ENCODE measurements at regions not wholly inside any gene's neighbourhood (a gene's known extent, or its start where the extent isn't known, plus 50 kb on each side); places are given as distances from the start of the nearest gene placed in this dataset.

- no peak for DNase-seq
Measured at GRCh38 chr22:27558658-27559371, 242.7 kb downstream of the MN1 start.

- DNase-seq = no peak
Measured at GRCh38 chr22:27560781-27561180, 240.8 kb downstream of the MN1 start.

GRCh38 chr22:27561286-27561904 lies 240.2 kb downstream of the MN1 start:
- DNase-seq = no peak

GRCh38 chr22:27564806-27565205 lies 236.8 kb downstream of the MN1 start:
- DNase-seq = no peak

GRCh38 chr22:27566602-27567001 lies 235.0 kb downstream of the MN1 start:
- no peak for DNase-seq

GRCh38 chr22:27568265-27568664 lies 233.3 kb downstream of the MN1 start:
- DNase-seq = no peak

GRCh38 chr22:27571463-27572277 lies 229.9 kb downstream of the MN1 start:
- DNase-seq = no peak

- DNase-seq = no peak
Measured at GRCh38 chr22:27572278-27572666, 229.3 kb downstream of the MN1 start.

GRCh38 chr22:27573280-27574001 lies 228.1 kb downstream of the MN1 start:
- DNase-seq = no peak

GRCh38 chr22:27574002-27574366 lies 227.6 kb downstream of the MN1 start:
- DNase-seq = no peak

- no peak for DNase-seq
Measured at GRCh38 chr22:27574651-27575050, 226.9 kb downstream of the MN1 start.

- no peak for DNase-seq
Measured at GRCh38 chr22:27575348-27575747, 226.2 kb downstream of the MN1 start.

GRCh38 chr22:27576413-27576812 lies 225.1 kb downstream of the MN1 start:
- no peak for DNase-seq

- DNase-seq = no peak
Measured at GRCh38 chr22:27576815-27577573, 224.6 kb downstream of the MN1 start.

GRCh38 chr22:27577574-27577969 lies 224.0 kb downstream of the MN1 start:
- DNase-seq = no peak

- DNase-seq = no peak
Measured at GRCh38 chr22:27578937-27579617, 222.5 kb downstream of the MN1 start.

GRCh38 chr22:27580311-27580897 lies 221.2 kb downstream of the MN1 start:
- DNase-seq = no peak

GRCh38 chr22:27581236-27581635 lies 220.3 kb downstream of the MN1 start:
- DNase-seq = no peak

- DNase-seq = no peak
Measured at GRCh38 chr22:27581688-27582087, 219.9 kb downstream of the MN1 start.

- no peak for DNase-seq
Measured at GRCh38 chr22:27583856-27584255, 217.7 kb downstream of the MN1 start.

- DNase-seq = no peak
Measured at GRCh38 chr22:27585141-27585540, 216.4 kb downstream of the MN1 start.

GRCh38 chr22:27588268-27588667 lies 213.3 kb downstream of the MN1 start:
- DNase-seq = no peak

Measured in activated CD4-positive, alpha-beta T cell treated with anti-CD3 and anti-CD28 coated beads, Interleukin-2, amount 50 U/mL, for 4 hours (primary cell).